Neural progenitor cell (in vitro differentiated cells): ENCODE measurements at regions not wholly inside any gene's neighbourhood (a gene's known extent, or its start where the extent isn't known, plus 50 kb on each side); places are given as distances from the start of the nearest gene placed in this dataset.

Experiments
- CTCF ChIP-seq: fragments of 200-600 bp; sonication (generic); IDR thresholded peaks from 2 replicates; pipeline ENCODE4 v1.5.1; 2017; ENCODE audit warnings: antibody characterized with exemption, mild to moderate bottlenecking
- EZH2 ChIP-seq: fragments of 200-600 bp; sonication (generic); IDR thresholded peaks from 2 replicates; pipeline ENCODE4 v1.6.1; 2017; ENCODE audit warnings: antibody characterized with exemption, mild to moderate bottlenecking, moderate library complexity
- EZH2phosphoT487 ChIP-seq: fragments of 200-600 bp; sonication (generic); IDR thresholded peaks from 2 replicates; pipeline ENCODE4 v1.6.1; 2017; ENCODE audit warnings: antibody characterized with exemption

GRCh38 chrX:43592597-43592996 lies 63.5 kb upstream of the MAOA start:
- TF ChIP-seq CTCF (no peak), EZH2 (no peak), EZH2phosphoT487 (no peak)
